GM19240 (cell line): ENCODE measurements at regions not wholly inside any gene's neighbourhood (a gene's known extent, or its start where the extent isn't known, plus 50 kb on each side); places are given as distances from the start of the nearest gene placed in this dataset.

ENCODE experiments used
- DNase-seq: peaks from one replicate; pipeline ENCODE4 v3.0.0; 2011; ENCODE audit warnings: low spot score; ENCODE audit not compliant: insufficient read length

DNA sequence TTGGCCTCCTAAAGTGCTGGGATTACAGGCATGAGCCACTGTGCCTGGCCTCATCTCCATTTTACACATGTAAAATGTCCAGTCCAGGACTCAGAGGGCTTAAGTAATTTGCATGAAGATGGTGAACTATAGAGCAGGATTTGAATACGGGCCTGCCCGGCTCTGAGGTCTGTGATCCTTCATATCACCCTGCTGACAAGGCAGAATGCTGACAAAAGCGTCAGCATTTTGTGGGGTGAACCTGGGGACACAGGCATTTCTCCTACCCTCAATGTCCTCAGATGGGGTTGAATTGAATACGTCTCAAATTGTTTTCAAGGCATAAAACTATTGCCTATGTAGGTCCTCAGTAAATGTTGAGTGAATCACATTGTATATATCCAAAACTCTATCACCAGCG is 57.2 kb upstream of the GATA6 start:
- no peak for DNase-seq

GRCh38 chr18:22113144-22113844 is 56.1 kb upstream of the GATA6 start:
- no peak for DNase-seq

DNA sequence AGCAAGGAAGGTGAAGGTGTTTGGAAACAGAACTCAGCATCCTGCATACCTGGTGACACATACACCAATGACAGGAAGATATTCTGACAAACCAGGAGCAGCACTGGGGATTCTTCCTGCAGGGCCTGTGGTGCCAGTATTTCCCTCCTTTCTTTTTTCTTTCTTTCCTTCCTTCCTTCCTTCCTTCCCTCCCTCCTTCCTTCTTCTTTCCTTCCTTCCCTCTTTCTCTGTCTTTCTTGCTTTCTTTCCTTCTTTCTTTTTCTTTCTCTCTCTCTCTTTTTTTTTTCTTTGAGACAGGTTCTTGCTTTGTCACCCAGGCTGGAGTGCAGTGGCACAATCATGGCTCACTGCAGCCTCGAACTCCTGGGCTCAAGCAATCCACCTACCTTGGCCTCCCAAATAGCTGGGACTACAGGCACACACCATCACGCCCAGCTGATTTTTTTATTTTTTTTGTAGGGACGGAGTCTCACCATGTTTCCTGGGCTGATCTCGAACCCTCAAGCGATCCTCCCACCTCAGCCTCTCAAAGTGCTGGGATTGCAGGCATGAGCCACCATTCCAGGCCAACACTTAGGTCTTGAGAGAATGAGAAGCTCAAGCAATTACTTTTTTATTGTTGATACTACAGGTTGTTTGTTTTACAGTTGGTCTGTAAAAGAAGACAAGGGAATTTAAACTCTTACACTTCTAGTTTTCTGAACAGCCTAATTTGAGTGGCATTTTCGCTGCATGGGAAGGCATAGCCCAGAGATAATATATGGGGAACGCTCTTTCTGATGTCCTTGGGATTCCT is 54.7 kb upstream of the GATA6 start:
- no peak for DNase-seq

DNA sequence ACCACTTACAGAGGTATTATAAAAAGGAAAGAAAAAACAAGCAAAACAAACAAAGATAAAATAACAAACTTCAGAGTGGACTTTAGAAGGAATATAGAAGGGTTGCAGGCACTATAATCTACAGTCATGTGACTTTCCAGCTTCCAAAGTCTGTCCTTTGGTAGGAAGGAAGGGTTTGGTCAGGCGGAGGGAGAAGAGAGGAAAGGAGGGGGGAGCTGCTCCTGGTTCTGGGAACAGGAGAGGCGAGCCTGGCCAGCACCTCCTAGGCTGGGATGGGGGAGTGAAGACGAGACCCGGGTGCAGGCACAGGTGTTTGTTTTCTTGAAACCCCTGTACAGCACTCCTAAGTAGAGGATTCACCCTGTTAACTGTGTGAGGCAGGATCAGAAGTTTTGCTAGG is 53.8 kb upstream of the GATA6 start:
- no peak for DNase-seq
